H1 (cell line): ENCODE measurements at regions not wholly inside any gene's neighbourhood (a gene's known extent, or its start where the extent isn't known, plus 50 kb on each side); places are given as distances from the start of the nearest gene placed in this dataset.

Source experiments
- CTCF ChIA-PET: fragments of 300-600 bp; sonication (Branson Sonifier 250); formaldehyde crosslinking; loops from one replicate; lab custom pipeline; 2021; ENCODE audit not compliant: partially characterized antibody; lab: Charles Lee
- POLR2A ChIA-PET: fragments of 300-600 bp; sonication (Branson Sonifier 250); formaldehyde crosslinking; loops from one replicate; lab custom pipeline; 2021; ENCODE audit warnings: inconsistent platforms; ENCODE audit not compliant: partially characterized antibody; lab: Charles Lee
- DNase-seq, 2 experiments: peaks; one replicate each; pipeline versions ENCODE4 v3.0.0 to v3.0.0-alpha.2; 2010 to 2022; ENCODE audit warnings: low spot score in 2 of 2, low read depth in 1 of 2, mixed read lengths in 1 of 2
- FAIRE-seq: peaks from 2 replicates; lab custom pipeline; 2011; peaks lifted over from hg19 to GRCh38; lab: Jason Lieb, UNC
- H2AFZ ChIP-seq: 2 replicates; pipeline ENCODE4 v1.8.1; 2012; ENCODE audit warnings: low read length, inconsistent platforms
- H2AK5ac ChIP-seq: 2 replicates; pipeline ENCODE4 v1.6.1; 2013; ENCODE audit warnings: low read depth, low read length
- H2BK120ac ChIP-seq: replicated peaks from 2 replicates; pipeline ENCODE3; 2013; ENCODE audit warnings: low read depth, low read length, inconsistent platforms
- H2BK12ac ChIP-seq: 2 replicates; pipeline ENCODE4 v1.6.1; 2013; ENCODE audit warnings: low read depth, low read length
- H2BK15ac ChIP-seq: 2 replicates; pipeline ENCODE4 v1.6.1; 2013; ENCODE audit warnings: low read length
- H2BK20ac ChIP-seq: 2 replicates; pipeline ENCODE4 v1.6.1; 2013; ENCODE audit warnings: low read length
- H2BK5ac ChIP-seq: 2 replicates; pipeline ENCODE4 v1.6.1; 2013; ENCODE audit warnings: low read depth, low read length
- H3K14ac ChIP-seq: 2 replicates; pipeline ENCODE4 v1.6.1; 2013; ENCODE audit warnings: inconsistent platforms; ENCODE audit not compliant: insufficient read length
- H3K18ac ChIP-seq: 2 replicates; pipeline ENCODE4 v1.6.1; 2013; ENCODE audit warnings: low read length; ENCODE audit errors: extremely low read depth
- H3K23ac ChIP-seq: 2 replicates; pipeline ENCODE4 v1.6.1; 2013; ENCODE audit warnings: inconsistent platforms; ENCODE audit not compliant: insufficient read length
- H3K23me2 ChIP-seq: 2 replicates; pipeline ENCODE4 v1.6.1; 2013; ENCODE audit warnings: low read depth, low read length
- H3K27ac ChIP-seq: 2 replicates; pipeline ENCODE4 v1.6.1; 2011; ENCODE audit warnings: low read depth, low read length, inconsistent platforms
- H3K27me3 ChIP-seq, 4 experiments: replicated peaks in 1 of 4; 1 replicate in 1 of 4; 2 replicates in 3 of 4; pipeline versions ENCODE4 v1.6.1 to v1.8.1; 2011 to 2013; ENCODE audit warnings: low read length in 3 of 4, mild to moderate bottlenecking in 3 of 4, inconsistent platforms in 2 of 4, mixed read lengths in 2 of 4, moderate library complexity in 1 of 4; ENCODE audit not compliant: control insufficient read depth in 3 of 4, insufficient read depth in 3 of 4; ENCODE audit errors: extremely low read depth in 1 of 4
- H3K36me3 ChIP-seq, 4 experiments: 2 replicates each; pipeline versions ENCODE4 v1.6.1 to v1.8.1; 2011 to 2013; ENCODE audit warnings: mild to moderate bottlenecking in 4 of 4, low read length in 3 of 4, moderate library complexity in 2 of 4, control low read depth in 1 of 4, inconsistent platforms in 1 of 4; ENCODE audit not compliant: insufficient read depth in 4 of 4, control insufficient read depth in 2 of 4
- H3K4ac ChIP-seq: replicated peaks from 2 replicates; pipeline ENCODE3; 2013; ENCODE audit warnings: low read length, low read depth, mixed read lengths, inconsistent platforms; ENCODE audit not compliant: insufficient read length
- H3K4me1 ChIP-seq, 4 experiments: replicated peaks in 1 of 4; 1 replicate in 1 of 4; 2 replicates in 3 of 4; pipeline versions ENCODE4 v1.6.1 to v1.8.1; 2011 to 2013; ENCODE audit warnings: low read length in 3 of 4, inconsistent platforms in 2 of 4, mixed read lengths in 1 of 4; ENCODE audit not compliant: insufficient read depth in 4 of 4, control insufficient read depth in 3 of 4
- H3K4me2 ChIP-seq, 2 experiments: 2 replicates each; pipeline versions ENCODE4 v1.6.1 to v1.8.1; 2011 to 2013; ENCODE audit warnings: low read depth in 2 of 2, low read length in 2 of 2, control low read depth in 1 of 2, inconsistent platforms in 1 of 2, mild to moderate bottlenecking in 1 of 2; ENCODE audit not compliant: insufficient read depth in 1 of 2
- H3K4me3 ChIP-seq, 4 experiments: fragments of 200-600, 300-600 bp in 1 of 4; sonication (generic), shearing (Covaris generic), sonication (Bioruptor Twin) in 1 of 4; 2 replicates each; pipeline versions ENCODE4 v1.5.1 to v1.8.1; 2011 to 2016; ENCODE audit warnings: low read length in 4 of 4, low read depth in 3 of 4, control low read depth in 2 of 4, inconsistent platforms in 2 of 4, mild to moderate bottlenecking in 2 of 4, mixed read lengths in 1 of 4, moderate library complexity in 1 of 4; ENCODE audit not compliant: insufficient read depth in 2 of 4; ENCODE audit errors: extremely low read depth in 1 of 4
- H3K56ac ChIP-seq: replicated peaks from 2 replicates; pipeline ENCODE3; 2013; ENCODE audit warnings: low read depth, mild to moderate bottlenecking, mixed read lengths, low read length, inconsistent platforms; ENCODE audit not compliant: insufficient read length
- H3K79me1 ChIP-seq: 2 replicates; pipeline ENCODE4 v1.6.1; 2013; ENCODE audit warnings: low read depth, low read length, control low read depth
- H3K79me2 ChIP-seq, 2 experiments: 2 replicates each; pipeline versions ENCODE4 v1.6.1 to v1.8.1; 2012 to 2013; ENCODE audit warnings: low read length in 2 of 2, mild to moderate bottlenecking in 2 of 2, inconsistent platforms in 1 of 2; ENCODE audit not compliant: insufficient read depth in 2 of 2, control insufficient read depth in 1 of 2
- H3K9ac ChIP-seq, 4 experiments: replicated peaks in 1 of 4; 1 replicate in 1 of 4; 2 replicates in 3 of 4; pipeline versions ENCODE4 v1.6.1 to v1.8.1; 2011 to 2013; ENCODE audit warnings: low read depth in 3 of 4, low read length in 3 of 4, control low read depth in 2 of 4, mild to moderate bottlenecking in 2 of 4, moderate library complexity in 2 of 4, inconsistent platforms in 1 of 4; ENCODE audit errors: extremely low read depth in 1 of 4
- H3K9me3 ChIP-seq, 2 experiments: 2 replicates each; pipeline versions ENCODE4 v1.6.1 to v1.8.1; 2012 to 2013; ENCODE audit warnings: mild to moderate bottlenecking in 2 of 2, moderate library complexity in 2 of 2, control low read depth in 1 of 2, inconsistent platforms in 1 of 2, low read depth in 1 of 2, low read length in 1 of 2, mixed read lengths in 1 of 2; ENCODE audit not compliant: insufficient read depth in 2 of 2
- H4K20me1 ChIP-seq, 2 experiments: replicated peaks in 1 of 2; 2 replicates each; pipeline versions ENCODE3 to v1.8.1; 2011 to 2013; ENCODE audit warnings: inconsistent platforms in 2 of 2, low read length in 2 of 2, mild to moderate bottlenecking in 1 of 2; ENCODE audit not compliant: insufficient read depth in 2 of 2, control insufficient read depth in 1 of 2
- H4K5ac ChIP-seq: 2 replicates; pipeline ENCODE4 v1.6.1; 2013; ENCODE audit warnings: low read length, low read depth, mixed read lengths, inconsistent platforms; ENCODE audit not compliant: insufficient read length
- H4K8ac ChIP-seq: 2 replicates; pipeline ENCODE4 v1.8.0; 2013; ENCODE audit warnings: mild to moderate bottlenecking, moderate library complexity, low read length, inconsistent platforms; ENCODE audit not compliant: insufficient read depth; ENCODE audit errors: extremely low read depth
- H4K91ac ChIP-seq: replicated peaks from 2 replicates; pipeline ENCODE3; 2013; ENCODE audit warnings: low read length, mixed read lengths, inconsistent platforms; ENCODE audit not compliant: insufficient read length
- BACH1 ChIP-seq: IDR thresholded peaks from 2 replicates; pipeline ENCODE4 v1.6.1; 2012; ENCODE audit warnings: low read length, improper control_type of control experiment
- BCL11A ChIP-seq, 2 experiments: IDR thresholded peaks; one replicate each; pipeline ENCODE4 v1.6.1; 2011; ENCODE audit warnings: low read depth in 2 of 2, low read length in 2 of 2, mild to moderate bottlenecking in 2 of 2
- CREB1 ChIP-seq: IDR thresholded peaks from 2 replicates; pipeline ENCODE4 v1.6.1; 2012; ENCODE audit warnings: inconsistent platforms
- E2F6 ChIP-seq: IDR thresholded peaks from 2 replicates; pipeline ENCODE4 v1.6.1; 2012; ENCODE audit warnings: inconsistent platforms
- GABPA ChIP-seq: IDR thresholded peaks from 2 replicates; pipeline ENCODE4 v1.6.1; 2011; ENCODE audit warnings: mild to moderate bottlenecking, low read length, moderate library complexity, borderline replicate concordance; ENCODE audit not compliant: insufficient read depth
- KDM5A ChIP-seq: fragments of 200-600 bp; IDR thresholded peaks from 2 replicates; pipeline ENCODE4 v1.7.1; 2012; ENCODE audit warnings: mild to moderate bottlenecking, low read length, inconsistent platforms, mixed read lengths
- NANOG ChIP-seq: IDR thresholded peaks from 2 replicates; pipeline ENCODE4 v1.6.1; 2011; ENCODE audit warnings: low read length, low read depth, mild to moderate bottlenecking, inconsistent platforms; ENCODE audit not compliant: insufficient read depth, poor library complexity, severe bottlenecking
- RBBP5 ChIP-seq: IDR thresholded peaks from 2 replicates; pipeline ENCODE4 v1.7.1; 2012; ENCODE audit warnings: low read depth, mild to moderate bottlenecking, inconsistent platforms, low read length, moderate library complexity, borderline replicate concordance
- RXRA ChIP-seq: IDR thresholded peaks from 2 replicates; pipeline ENCODE4 v1.6.1; 2011; ENCODE audit warnings: low read depth, mild to moderate bottlenecking, low read length, moderate library complexity; ENCODE audit not compliant: insufficient read depth
- TAF7 ChIP-seq: optimal IDR thresholded peaks from 2 replicates; pipeline ENCODE3; 2011; ENCODE audit warnings: low read depth, mild to moderate bottlenecking, inconsistent platforms, low read length, moderate library complexity, borderline replicate concordance
- TCF12 ChIP-seq: IDR thresholded peaks from 2 replicates; pipeline ENCODE4 v1.6.1; 2011; ENCODE audit warnings: low read depth, mild to moderate bottlenecking, low read length
- WGBS, 2 experiments: shearing (Covaris generic) in 1 of 2; methylation state at CpG; one replicate each; pipeline versions ENCODE4 v1.1.6 to v1.1.7; 2013 to 2015; ENCODE audit warnings: low lambda C conversion rate in 2 of 2, mixed read lengths in 2 of 2, inconsistent platforms in 1 of 2, low coverage in 1 of 2, missing lambda C conversion rate in 1 of 2; ENCODE audit not compliant: insufficient replicate concordance in 2 of 2, insufficient coverage in 1 of 2, insufficient read length in 1 of 2; ENCODE audit errors: extremely low coverage in 1 of 2, missing lambda C conversion rate in 1 of 2; 5-methylcytosine and 5-hydroxymethylcytosine counted together
- TF ChIP-seq, protein P1 (sequence below): IDR thresholded peaks from 2 replicates; pipeline ENCODE4 v1.6.1; 2012; ENCODE audit warnings: low read length, inconsistent platforms

DNA sequence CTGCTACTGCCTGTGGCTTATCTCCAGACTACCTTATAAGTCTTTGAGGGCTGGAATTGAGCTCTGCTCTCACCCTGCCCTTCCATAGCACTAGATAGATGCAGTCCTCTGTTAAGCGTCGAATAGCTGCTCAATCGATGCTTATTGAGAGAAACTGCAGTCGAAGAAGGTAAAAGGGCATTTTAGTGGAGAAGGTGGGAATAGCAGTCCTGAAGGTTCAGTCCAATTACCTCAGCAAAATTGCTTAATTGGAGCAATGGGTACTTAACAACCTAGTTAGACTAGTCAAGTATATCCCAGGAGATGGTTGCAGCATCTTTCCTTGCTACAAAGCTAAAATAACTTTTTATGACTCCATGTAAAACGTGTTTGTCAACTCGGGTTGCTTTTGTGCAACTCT is 66.8 kb upstream of the NT5E start:
- Histone ChIP-seq H3K56ac (no peak overlapping the region), H3K4me1 (no peaks in the 10 kb centered on the region), H2BK12ac (no peak overlapping the region), H3K23me2 (no peaks in the 10 kb centered on the region), H2BK120ac (no peak overlapping the region), H2BK5ac (no peak overlapping the region), H2BK15ac (no peak overlapping the region), H3K18ac (no peak overlapping the region), H3K23ac (no peak overlapping the region), H3K4me3 (no peak overlapping the region), H3K4ac (no peak overlapping the region), H2AK5ac (no peak overlapping the region), H3K27ac (no peak overlapping the region), H3K36me3 (no peaks in the 10 kb centered on the region), H3K4me2 (no peak overlapping the region), H4K20me1 (no peaks in the 10 kb centered on the region), H3K9me3 (no peaks in the 10 kb centered on the region), H4K91ac (no peak overlapping the region), H3K79me1 (no peaks in the 10 kb centered on the region), H3K14ac (no peak overlapping the region), H2AFZ (no peak overlapping the region), H2BK20ac (no peak overlapping the region), H3K79me2 (no peaks in the 10 kb centered on the region), H3K9ac (no peak overlapping the region), H4K8ac (no peak overlapping the region), H4K5ac (no peak overlapping the region), H3K27me3 (no peaks in the 10 kb centered on the region)
- POLR2A ChIA-PET, result no interaction called here
- WGBS, 2 experiments, result 69% methylated on average over 5 of the region's 6 CpGs; no CpG with 5 or more reads in 1 of the 2 experiments
- CTCF ChIA-PET, result interaction anchor here (0.7 to 2.1 kb wide), 5 partner anchors 8 to 100 kb away, joined by 3 to 4 read pairs (median 3); no protein-coding TSS in a partner anchor
- FAIRE-seq, result no peak
- DNase-seq, result no peak
- TF ChIP-seq RBBP5 (no peak), GABPA (no peak), BACH1 (no peak), KDM5A (no peak), RXRA (no peak), NANOG (no peak), TCF12 (no peak), E2F6 (no peak), TAF7 (no peak), CREB1 (no peak), BCL11A (IDR thresholded peaks at IDR 0.05; ENCODE audit: low read depth in 2 of 2, low read length in 2 of 2) (no peak)
- TF ChIP-seq, protein P1, sequence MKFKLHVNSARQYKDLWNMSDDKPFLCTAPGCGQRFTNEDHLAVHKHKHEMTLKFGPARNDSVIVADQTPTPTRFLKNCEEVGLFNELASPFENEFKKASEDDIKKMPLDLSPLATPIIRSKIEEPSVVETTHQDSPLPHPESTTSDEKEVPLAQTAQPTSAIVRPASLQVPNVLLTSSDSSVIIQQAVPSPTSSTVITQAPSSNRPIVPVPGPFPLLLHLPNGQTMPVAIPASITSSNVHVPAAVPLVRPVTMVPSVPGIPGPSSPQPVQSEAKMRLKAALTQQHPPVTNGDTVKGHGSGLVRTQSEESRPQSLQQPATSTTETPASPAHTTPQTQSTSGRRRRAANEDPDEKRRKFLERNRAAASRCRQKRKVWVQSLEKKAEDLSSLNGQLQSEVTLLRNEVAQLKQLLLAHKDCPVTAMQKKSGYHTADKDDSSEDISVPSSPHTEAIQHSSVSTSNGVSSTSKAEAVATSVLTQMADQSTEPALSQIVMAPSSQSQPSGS, result no peak
